GM12892 (cell line): ENCODE measurements at regions not wholly inside any gene's neighbourhood (a gene's known extent, or its start where the extent isn't known, plus 50 kb on each side); places are given as distances from the start of the nearest gene placed in this dataset.

ENCODE experiments used
- DNase-seq: peaks from one replicate; pipeline ENCODE4 v3.0.0; 2011; ENCODE audit not compliant: insufficient read length
- FAIRE-seq: peaks from 2 replicates; lab custom pipeline; 2011; peaks lifted over from hg19 to GRCh38; lab: Jason Lieb, UNC
- POLR2A ChIP-seq: IDR thresholded peaks from 2 replicates; pipeline ENCODE4 v1.6.1; 2011; ENCODE audit warnings: low read depth, low read length, control low read depth
- POLR2AphosphoS5 ChIP-seq: IDR thresholded peaks from 2 replicates; pipeline ENCODE4 v1.6.1; 2011; ENCODE audit warnings: low read depth, low read length, control low read depth
- TAF1 ChIP-seq: IDR thresholded peaks from 2 replicates; pipeline ENCODE4 v1.6.1; 2011; ENCODE audit warnings: low read depth, mild to moderate bottlenecking, control low read depth, low read length, borderline replicate concordance

DNA sequence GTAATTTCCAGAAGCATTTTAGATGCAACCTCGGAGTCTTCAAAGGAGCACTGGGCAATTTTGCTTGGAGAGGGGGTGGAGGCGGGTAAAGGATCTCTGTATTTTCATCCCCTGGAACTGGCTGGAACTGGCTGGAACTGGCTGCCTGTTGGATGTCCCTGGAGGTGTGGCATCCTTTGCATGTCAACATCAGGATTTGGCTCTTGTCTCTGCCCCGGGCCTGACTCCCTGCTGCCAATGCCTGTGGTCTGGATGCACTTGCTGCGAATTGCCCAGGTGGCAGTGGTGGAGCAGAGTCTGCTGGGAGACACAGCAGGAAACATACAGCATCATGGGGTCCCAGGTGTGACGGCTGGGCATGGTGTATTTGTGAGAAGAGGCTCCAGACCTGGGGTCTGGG, 391.3 kb downstream of the GADD45G start:
- DNase-seq (no peak), FAIRE-seq (no peak)
- no peak for TF ChIP-seq POLR2A

GRCh38 chr9:89996773-89997172, 392.0 kb downstream of the GADD45G start:
- TF ChIP-seq POLR2A (no peak), TAF1 (no peak)
- FAIRE-seq (peak; percentile 9), DNase-seq (no peak)

DNA sequence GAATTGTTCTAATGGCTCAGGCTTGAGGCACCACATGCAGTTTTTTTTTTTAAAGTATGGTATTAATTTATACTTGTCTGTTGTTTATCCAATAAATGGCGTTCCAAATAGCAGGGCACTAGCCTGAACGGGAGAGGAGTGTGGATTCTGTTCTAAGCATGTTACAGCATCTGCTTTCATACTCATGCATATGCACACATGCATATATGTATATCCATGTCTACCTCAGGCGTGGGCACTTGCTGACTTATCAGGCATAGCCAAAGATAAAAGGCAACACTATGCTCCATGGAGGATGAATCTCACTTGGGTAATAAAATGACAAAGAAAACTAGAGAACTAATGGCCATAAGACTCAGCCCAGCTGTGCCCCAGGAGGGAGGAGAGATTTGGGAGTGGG, 393.8 kb downstream of the GADD45G start:
- TF ChIP-seq POLR2AphosphoS5 (no peak), TAF1 (no peak), POLR2A (no peak)
- no peak for DNase-seq
- no peak for FAIRE-seq

DNA sequence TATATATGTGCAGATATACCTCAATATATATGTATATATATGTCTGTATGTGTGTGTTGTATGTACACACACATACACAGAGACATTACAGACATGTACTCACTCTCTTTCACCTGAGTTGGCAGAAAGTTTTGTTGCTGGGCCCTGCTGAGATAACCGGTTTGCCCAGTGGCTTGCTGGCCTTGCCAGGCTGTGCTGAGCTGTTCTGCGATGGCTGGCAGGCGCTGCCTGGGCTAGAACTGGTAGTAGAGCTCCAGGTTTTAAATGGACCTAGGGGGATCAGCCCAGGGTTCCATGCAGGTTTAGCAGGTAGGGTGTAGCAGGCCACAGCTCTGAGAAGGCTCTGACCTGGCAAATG, 394.3 kb downstream of the GADD45G start:
- DNase-seq (no peak), FAIRE-seq (no peak)
- TF ChIP-seq POLR2AphosphoS5, result no peak

- FAIRE-seq (peak; percentile 91), DNase-seq (peak; percentile 74)
- TF ChIP-seq POLR2A (peak; percentile 40; the same call in 1 of the 2 replicates), POLR2AphosphoS5 (0 out of 2 replicates have a peak, but pooled peaks have one; percentile 42), TAF1 (no peak)
Observed at GRCh38 chr9:89999534-90000370, 394.9 kb downstream of the GADD45G start.

GRCh38 chr9:90000925-90001324, 396.1 kb downstream of the GADD45G start:
- FAIRE-seq, result no peak
- TF ChIP-seq TAF1, result no peak
- TF ChIP-seq POLR2A, result no peak
- no peak for TF ChIP-seq POLR2AphosphoS5

DNA sequence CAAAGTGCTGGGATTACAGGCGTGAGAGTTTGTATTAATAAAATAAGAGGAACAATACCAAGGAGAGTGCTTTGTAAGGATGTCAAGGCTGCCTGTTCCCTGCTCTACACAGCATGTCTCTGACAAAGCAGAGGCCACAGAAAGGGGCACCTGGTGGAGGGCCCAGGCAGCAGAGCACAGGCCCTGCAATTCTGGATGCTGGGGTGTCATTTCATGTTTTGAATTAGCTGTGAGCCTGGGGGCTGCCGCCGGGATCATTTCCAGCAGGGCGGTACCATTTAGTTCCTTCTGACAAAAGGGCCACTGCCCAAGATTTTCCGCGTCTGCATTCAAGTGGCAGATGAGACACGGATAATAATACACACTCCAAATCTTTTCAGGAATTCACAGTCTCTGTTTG, 396.9 kb downstream of the GADD45G start:
- no peak for FAIRE-seq

More at GRCh38 chr9:90000925-90001324, 396.1 kb downstream of the GADD45G start:
- DNase-seq, result no peak

DNA sequence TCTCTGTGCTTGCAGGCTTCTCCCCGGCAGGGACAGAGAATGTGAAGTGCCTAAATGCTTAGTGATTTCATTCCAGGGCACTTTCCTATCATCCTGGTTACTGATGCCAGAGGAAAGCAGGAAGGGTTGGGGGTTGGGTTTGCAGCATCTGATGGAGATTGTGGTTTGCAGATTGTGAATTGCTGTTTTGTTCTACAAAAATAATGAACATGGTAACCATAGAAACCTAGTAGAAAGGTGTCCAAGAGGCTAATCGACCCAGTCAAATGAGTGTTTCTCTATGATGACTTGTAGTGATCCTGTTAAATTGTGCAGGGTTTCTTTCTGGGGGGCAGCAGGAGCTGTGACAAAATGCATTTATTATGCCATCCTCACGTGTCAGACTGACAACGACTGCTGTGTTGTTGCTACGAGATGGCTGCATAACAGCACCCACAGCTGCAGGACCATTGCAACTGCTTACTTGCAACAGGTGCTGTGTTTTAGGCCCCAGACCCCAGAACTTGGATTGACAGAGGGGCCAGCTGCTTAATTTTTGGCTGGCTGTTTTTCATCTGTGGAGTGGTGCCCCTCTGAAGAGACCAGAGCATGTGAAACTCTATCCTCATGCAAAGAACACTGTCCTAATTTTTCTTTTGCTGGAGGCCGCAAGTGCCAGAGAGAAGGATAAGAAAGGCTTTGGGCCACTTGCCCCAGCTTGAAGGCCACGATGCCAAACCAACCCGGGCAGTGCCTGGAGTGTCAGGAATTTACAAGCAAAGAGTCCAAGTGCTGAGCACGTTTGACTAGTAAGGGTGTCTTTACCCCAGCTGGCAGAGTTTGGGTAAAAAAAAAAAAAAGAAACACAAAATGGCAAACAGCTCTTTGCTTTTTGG, 397.8 kb downstream of the GADD45G start:
- DNase-seq (no peak), FAIRE-seq (no peak)
- no peak for TF ChIP-seq POLR2AphosphoS5
- TF ChIP-seq TAF1, result no peak
- TF ChIP-seq POLR2A, result no peak

More for the DNA sequence above, 396.9 kb downstream of the GADD45G start:
- TF ChIP-seq POLR2AphosphoS5, result no peak
- no peak for DNase-seq

- DNase-seq (no peak), FAIRE-seq (no peak)
- TF ChIP-seq POLR2AphosphoS5 (no peak), TAF1 (no peak), POLR2A (no peak)
Observed at GRCh38 chr9:90005388-90005787, 400.6 kb downstream of the GADD45G start.

DNA sequence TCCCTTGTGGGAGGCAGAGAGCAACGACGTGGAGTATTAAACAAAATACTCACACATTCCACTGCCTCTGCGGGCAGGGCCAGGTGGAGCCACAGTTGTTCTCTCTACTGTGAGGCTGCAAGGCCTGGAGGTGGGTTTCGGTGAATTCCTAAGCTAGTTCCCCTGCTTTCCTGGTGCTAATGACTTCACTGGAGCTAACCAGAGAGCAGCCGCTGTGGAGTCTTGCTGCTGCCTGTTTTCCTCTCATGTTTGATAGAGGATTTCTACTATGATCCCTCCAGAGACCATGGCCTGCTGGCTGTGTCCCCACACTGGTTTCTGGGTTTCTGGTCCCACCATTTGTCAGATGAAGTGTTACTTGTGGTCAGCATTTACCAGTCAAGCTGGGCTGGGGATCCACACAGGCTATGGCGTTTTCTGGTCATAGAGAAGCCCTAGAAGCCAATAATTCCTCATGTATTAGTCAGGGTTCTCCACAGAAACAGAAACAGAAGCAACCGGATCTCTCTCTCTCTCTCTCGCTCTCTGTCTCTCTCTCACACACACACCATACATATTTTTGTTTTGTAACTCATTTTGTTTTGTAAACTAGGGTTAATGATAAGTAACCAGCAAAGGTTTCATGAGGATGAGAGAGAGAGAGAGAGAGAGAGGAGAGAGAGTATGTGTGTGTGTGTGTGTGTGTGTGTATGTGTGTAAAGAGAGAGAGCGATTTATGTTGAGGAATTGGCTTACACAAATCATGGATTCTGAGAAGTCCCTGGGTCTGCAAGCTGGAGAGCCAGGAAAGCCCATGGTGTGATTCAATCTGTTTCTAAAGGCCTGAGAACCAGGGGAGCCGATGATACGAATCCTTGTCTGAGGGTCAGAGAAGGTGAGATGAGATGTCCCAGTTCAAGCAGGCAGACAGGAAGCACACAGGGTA, 403.0 kb downstream of the GADD45G start:
- TF ChIP-seq POLR2AphosphoS5 (no peak), POLR2A (no peak), TAF1 (no peak)
- FAIRE-seq (no peak), DNase-seq (no peak)

- no peak for FAIRE-seq
- no peak for TF ChIP-seq POLR2AphosphoS5
- no peak for TF ChIP-seq POLR2A
- TF ChIP-seq TAF1, result no peak
Observed at GRCh38 chr9:90009447-90009846, 404.6 kb downstream of the GADD45G start.

More at GRCh38 chr9:90009447-90009846, 404.6 kb downstream of the GADD45G start:
- DNase-seq, result peak; percentile 25
